Panc1 (cell line): ENCODE measurements at regions not wholly inside any gene's neighbourhood (a gene's known extent, or its start where the extent isn't known, plus 50 kb on each side); places are given as distances from the start of the nearest gene placed in this dataset.

Experiments
- CTCF ChIP-seq: fragments of 450-650 bp; IDR thresholded peaks from 2 replicates; pipeline ENCODE4 v1.5.1; 2017; ENCODE audit warnings: mild to moderate bottlenecking
- POLR2AphosphoS5 ChIP-seq: IDR thresholded peaks from 2 replicates; pipeline ENCODE4 v1.6.1; 2012; ENCODE audit warnings: mild to moderate bottlenecking, low read depth, low read length, moderate library complexity

- TF ChIP-seq POLR2AphosphoS5 (no peak), CTCF (no peak)
Measured at GRCh38 chr4:139611391-139611790, 54.2 kb upstream of the MGST2 start.
